Loucy (cell line): ENCODE measurements at regions not wholly inside any gene's neighbourhood (a gene's known extent, or its start where the extent isn't known, plus 50 kb on each side); places are given as distances from the start of the nearest gene placed in this dataset.

Experiments used
- CTCF ChIP-seq: fragments of 200-600 bp; sonication (generic); conservative IDR thresholded peaks from 2 replicates; pipeline ENCODE4 v1.5.1; 2014; ENCODE audit warnings: mild to moderate bottlenecking, antibody characterized with exemption, low read length
- EZH2phosphoT487 ChIP-seq: fragments of 200-600 bp; IDR thresholded peaks from 2 replicates; pipeline ENCODE4 v1.6.1; 2018; ENCODE audit warnings: antibody characterized with exemption, mild to moderate bottlenecking, moderate library complexity, borderline replicate concordance

DNA sequence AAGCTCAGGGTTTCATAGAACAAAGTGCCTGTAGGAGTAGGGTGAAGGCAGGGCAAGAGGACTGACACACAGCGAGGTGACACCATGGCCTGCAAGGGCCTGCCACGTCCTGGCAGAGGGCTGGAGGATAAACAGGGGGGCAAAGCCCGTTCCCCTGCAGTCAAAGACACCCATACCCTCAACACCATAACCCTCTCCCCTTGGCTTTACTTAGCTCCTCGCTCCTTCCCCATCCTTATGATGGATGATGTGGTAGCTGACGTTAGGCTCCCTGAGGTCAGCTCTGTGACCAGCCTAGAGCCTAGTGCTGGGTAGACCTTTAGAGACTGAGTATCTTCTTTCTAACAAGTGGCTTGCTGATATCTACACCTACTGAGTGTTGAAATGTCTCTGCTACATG, 683.3 kb upstream of the HS6ST1 start:
- TF ChIP-seq CTCF = no peak
- no peak for TF ChIP-seq EZH2phosphoT487
